Stimulated activated CD4-positive, alpha-beta T cell treated with anti-CD3 and anti-CD28 coated beads, Interleukin-2, amount 100 ng/mL, for 24 hours (primary cell): ENCODE measurements at regions not wholly inside any gene's neighbourhood (a gene's known extent, or its start where the extent isn't known, plus 50 kb on each side); places are given as distances from the start of the nearest gene placed in this dataset.
"Not testable (repeated sequence)": the region's sequence is repeated elsewhere in the genome, so short reads cannot be mapped to it uniquely, and the experiment has no call there.

Source experiments
- DNase-seq, 2 donors: peaks; one replicate each; pipeline ENCODE4 v3.0.0-alpha.2; 2020

DNA sequence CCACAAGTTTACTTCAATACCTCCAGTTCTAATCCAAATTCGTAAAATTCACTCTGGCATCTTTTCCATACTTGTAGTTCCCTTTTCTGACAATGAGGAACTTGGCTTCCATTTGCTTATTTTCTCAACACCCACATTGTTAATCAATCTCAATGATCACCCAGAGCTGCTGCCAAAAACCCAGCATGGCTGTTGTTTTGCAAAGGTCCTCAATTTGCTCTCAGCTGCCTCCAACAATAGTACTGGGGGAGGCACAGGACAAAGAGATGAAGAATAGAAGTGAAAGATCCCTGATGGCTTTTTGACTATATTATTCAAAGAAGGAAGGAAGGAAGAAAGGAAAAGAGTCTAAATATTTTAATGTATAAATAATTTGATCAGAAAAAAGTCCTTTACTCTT lies 847.8 kb downstream of the RAPGEF2 start:
- no peak for DNase-seq

GRCh38 chr4:159966746-159967145 lies 863.9 kb downstream of the RAPGEF2 start:
- DNase-seq: no peak

DNA sequence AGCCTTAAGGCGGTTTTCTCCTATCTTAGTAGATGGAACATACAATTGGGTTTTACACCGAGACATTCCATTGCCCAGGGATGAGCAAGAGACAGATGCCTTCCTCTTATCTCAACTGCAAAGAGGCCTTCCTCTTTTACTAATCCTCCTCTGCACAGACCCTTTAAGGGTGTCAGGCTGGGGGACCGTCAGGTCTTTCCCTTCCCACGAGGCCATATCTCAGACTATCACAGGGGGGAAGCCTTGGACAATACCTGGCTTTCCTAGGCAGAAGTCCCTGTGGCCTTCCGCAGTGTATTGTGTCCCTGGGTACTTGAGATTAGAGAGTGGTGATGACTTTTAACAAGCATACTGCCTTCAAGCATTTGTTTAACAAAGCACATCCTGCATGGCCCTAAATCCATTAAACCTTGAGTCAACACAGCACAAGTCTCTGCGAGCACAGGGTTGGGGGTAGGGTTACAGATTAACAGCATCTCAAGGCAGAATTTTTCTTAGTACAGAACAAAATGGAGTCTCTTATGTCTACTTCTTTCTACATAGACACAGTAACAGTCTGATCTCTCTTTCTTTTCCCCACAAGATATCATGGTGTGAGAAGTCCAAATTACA lies 874.1 kb downstream of the RAPGEF2 start:
- not testable (repeated sequence) for DNase-seq

- no peak for DNase-seq
These were observed 875.2 kb downstream of the RAPGEF2 start for GRCh38 chr4:159977907-159978617.

- DNase-seq: no peak
These were observed 876.5 kb downstream of the RAPGEF2 start for GRCh38 chr4:159979351-159979750.

GRCh38 chr4:159979953-159980352 lies 877.1 kb downstream of the RAPGEF2 start:
- DNase-seq: no peak

DNA sequence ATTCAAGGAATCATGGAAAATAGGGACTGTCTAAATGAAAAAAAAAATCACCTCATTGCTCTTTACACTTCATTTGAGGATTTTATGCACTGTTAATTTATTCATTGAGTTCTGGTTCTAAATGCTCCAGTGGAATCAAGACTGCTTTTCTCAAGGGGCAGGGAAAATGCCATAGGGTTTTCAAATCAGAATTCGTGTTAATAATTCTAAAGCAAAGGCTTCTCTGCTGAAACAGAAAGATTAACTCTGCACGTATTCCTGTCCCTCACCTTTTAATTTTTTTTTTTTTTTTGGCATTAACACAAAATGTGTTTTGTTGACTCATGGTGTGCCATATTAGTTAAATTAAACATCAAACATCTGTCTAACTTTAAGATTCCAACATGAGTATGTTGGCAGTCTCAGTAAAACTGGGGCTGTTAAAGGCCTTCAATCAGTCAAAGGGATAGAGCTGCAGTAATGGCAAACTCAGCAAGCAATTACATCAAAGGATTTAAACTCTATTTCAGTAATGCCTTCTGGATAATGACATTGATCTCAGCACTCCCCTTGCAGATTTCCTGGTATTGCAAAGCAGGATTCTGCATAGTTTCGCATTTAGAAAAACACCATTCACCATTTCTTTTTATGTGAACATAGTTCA lies 878.1 kb downstream of the RAPGEF2 start:
- DNase-seq: no peak

GRCh38 chr4:159981469-159981856 lies 878.6 kb downstream of the RAPGEF2 start:
- no peak for DNase-seq

- no peak for DNase-seq
These were observed 880.2 kb downstream of the RAPGEF2 start for GRCh38 chr4:159983082-159983481.

GRCh38 chr4:160009656-160010493 lies 907.0 kb downstream of the RAPGEF2 start:
- DNase-seq: no peak

GRCh38 chr4:160019936-160020335 lies 917.1 kb downstream of the RAPGEF2 start:
- DNase-seq: no peak

DNA sequence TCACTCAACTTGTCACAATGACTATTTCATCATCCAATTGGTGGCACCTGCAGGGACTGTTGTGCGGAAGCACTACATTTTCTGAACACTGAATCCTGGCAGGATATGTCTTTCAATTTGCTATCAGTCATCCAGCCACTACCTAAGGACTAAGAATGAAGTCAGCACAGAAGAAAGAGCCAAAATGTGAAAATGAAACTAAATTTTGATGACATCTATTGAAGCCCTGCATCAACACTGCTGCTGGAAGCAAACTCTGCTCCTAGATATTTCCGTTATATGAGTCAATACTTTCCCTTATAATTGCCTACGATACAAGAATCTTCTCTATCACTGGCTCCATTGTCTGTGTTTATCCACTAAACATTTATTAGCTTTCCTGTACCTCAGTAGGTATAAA lies 917.9 kb downstream of the RAPGEF2 start:
- no peak for DNase-seq

- DNase-seq: no peak
These were observed 919.0 kb downstream of the RAPGEF2 start for GRCh38 chr4:160021870-160022269.

GRCh38 chr4:160026721-160027120 lies 923.8 kb downstream of the RAPGEF2 start:
- DNase-seq: no peak

- DNase-seq: no peak
These were observed 931.6 kb downstream of the RAPGEF2 start for GRCh38 chr4:160034501-160034900.

DNA sequence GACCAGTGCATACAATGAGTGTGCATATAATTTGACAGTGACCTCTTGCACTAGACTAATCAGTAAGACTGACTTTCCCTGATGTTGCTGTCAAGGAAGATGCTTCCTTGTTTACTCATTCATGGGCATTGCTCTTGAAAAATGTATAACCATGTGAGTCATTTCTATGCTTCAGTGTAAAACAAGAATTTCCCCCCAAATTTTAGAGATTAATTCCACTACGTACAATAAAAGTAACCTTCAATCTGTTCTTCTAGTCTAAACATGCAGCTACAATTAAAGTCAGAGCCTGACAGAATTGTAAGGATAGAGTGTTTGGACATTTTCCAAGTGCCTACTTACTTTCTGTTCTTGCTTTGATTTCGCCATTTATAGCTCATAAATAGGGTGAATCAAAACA lies 935.7 kb downstream of the RAPGEF2 start:
- DNase-seq: no peak

DNA sequence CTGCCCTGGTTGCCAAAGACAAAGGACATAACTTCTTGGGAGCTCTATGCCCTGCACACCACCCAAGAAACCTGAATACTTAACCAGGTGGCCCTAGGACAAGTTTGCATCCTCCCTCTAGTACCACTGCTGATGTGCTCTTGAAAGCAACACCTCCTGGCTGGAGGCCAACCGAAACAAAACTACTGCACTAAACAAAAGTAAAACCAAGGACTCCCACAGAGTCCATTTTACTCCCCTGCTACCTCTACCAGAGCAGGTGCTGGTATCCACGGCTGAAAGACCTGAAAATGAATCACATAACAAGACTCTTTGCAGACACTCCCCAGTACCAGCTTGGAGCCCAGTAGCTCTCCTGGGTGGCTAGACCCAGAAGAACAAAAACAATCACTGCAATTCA lies 941.8 kb downstream of the RAPGEF2 start:
- no peak for DNase-seq

GRCh38 chr4:160082432-160083207 lies 979.7 kb downstream of the RAPGEF2 start:
- no peak for DNase-seq

DNA sequence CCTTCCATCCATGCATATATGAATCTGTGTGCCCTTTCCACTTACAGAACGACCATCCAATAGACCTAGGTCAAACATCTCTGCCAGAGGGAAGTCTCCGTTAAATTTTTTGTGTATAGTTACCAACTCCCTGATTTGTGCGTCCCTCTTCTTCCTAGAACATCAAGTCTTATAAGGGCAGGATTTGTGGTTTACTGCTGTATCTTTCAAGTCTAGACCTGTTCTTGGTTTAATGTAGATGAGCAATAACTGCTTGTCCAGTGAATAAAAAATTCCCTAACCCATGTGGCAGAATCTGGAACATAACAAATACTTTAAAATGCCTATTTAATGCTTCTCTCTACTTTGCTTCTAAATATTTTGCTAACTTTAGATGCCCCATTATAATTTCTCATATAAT lies 988.8 kb downstream of the RAPGEF2 start:
- DNase-seq: no peak

DNA sequence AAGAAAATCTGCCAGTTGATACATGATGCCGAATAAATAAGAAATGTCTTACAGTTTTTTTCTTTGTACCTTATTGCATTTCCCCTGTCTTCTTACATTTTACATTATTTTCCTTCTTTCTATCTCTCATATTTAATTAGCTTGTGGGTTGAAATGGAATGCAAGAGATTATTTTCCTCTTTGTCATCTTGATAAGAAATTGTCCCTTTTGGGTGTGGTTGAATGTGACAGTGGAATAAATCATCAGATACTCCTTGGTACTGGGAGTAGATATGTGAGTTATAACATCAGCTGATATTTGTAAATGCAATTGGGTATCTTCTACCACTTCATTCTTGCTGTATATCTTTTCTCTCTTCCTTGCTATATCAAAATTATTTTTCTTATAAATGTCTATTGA lies 997.4 kb downstream of the RAPGEF2 start:
- no peak for DNase-seq

DNA sequence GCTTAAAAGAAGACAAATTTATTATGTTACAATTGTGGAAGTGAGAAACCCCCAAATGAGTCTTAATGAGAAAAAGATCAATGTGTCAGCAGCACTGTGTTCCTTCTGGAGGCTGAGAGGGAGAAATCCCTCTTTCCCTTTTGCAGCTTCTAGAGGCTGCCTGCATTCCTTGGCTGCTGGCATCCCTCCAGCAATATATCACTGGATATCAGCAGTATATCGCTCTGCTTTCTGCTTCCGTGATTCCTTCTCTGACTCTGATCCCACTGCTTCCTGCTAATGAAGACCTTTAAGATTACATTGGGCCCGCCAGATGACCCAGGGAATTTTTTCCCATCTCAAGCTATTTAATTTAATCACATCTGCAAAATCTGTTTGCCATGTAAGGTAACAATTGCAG lies 1008.0 kb downstream of the RAPGEF2 start:
- DNase-seq: no peak

DNA sequence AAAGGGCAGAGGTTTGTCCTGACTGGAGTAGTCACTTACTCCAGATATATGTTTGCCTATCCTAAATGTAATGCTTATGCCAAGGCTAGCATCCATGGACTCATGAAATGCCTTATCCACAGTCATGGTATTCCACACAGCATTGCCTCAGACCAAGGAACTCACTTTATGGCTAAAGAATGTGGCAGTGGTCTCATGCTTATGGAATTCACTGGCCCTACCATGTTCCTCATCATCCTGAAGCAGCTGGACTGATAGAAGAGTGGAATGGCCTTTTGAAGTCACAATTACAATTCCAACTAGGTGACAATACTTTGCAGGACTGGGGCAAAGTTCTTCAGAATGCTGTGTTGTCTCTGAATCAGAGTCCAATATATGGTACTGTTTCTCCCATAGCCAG lies 1014.8 kb downstream of the RAPGEF2 start:
- no peak for DNase-seq
